NCI-H128 (cell line): ENCODE measurements at regions not wholly inside any gene's neighbourhood (a gene's known extent, or its start where the extent isn't known, plus 50 kb on each side); places are given as distances from the start of the nearest gene placed in this dataset.

Experiments
- DNase-seq: peaks from one replicate; lab custom pipeline; 2025; ENCODE audit not compliant: unreplicated experiment; lab: John Stamatoyannopoulos, UW

GRCh38 chr2:105455488-105456003 is 56.7 kb upstream of the FHL2 start:
- DNase-seq = peak; percentile 19

- DNase-seq = no peak
Observed at GRCh38 chr2:105454801-105455485, 56.1 kb upstream of the FHL2 start.

GRCh38 chr2:105451571-105452166 is 52.8 kb upstream of the FHL2 start:
- DNase-seq = no peak

- DNase-seq = no peak
Observed at GRCh38 chr2:105450471-105450870, 51.6 kb upstream of the FHL2 start.

- DNase-seq = no peak
Observed at GRCh38 chr2:105449076-105449475, 50.2 kb upstream of the FHL2 start.
